Posterior vena cava (tissue), 2 donors: ENCODE measurements at regions not wholly inside any gene's neighbourhood (a gene's known extent, or its start where the extent isn't known, plus 50 kb on each side); places are given as distances from the start of the nearest gene placed in this dataset.

Source experiments
- DNase-seq: peaks from one replicate; pipeline ENCODE4 v3.0.0-alpha.2; 2020; ENCODE audit warnings: low spot score
- intact Hi-C, 2 donors: fragments of 100-400 bp; cut with DNase I; formaldehyde crosslinking; loops; one replicate each; pipeline versions ENCODE4 v1.14.1 to v1.14.2; 2022 to 2023
- donor health status: DM: yes; HTN: yes; CAD: no.
- donor health status: DM: yes; HTN: yes; CAD: no.

- intact Hi-C loops, result no loop called here
- no peak for DNase-seq
Observed at GRCh38 chr19:28881616-28882015, 331.3 kb downstream of the UQCRFS1 start.

DNA sequence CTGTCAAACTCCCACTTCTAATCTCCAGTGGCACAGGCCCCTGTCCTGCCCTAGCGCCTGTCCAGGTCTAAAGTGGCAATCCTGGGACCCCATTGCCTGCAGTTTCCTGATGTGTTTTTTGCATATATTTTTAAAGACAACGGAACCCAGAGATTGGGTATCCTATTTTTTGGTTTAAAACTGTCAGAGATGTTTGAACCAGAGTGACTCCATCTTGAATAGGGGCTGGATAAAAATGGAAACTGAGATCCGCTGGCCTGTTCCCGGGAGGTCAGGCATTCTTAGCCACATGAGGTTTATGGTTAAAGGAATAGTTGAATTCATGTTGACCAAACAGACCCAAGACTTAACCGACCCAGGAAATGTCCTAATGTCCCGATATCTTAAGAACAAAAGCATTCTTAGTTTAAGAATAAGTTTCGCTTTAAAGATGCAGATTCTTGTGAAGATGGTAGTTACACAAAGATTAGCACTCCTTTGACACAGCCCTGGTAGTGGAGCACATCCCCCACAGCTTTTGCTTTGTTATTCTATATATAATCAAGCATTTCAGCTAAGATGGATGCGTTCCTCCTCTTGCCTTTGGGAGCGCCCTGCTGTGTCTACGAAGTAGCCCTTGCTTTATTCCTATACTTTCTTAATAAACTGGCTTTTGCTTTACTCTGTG, 332.1 kb downstream of the UQCRFS1 start:
- intact Hi-C loops, result no loop called here
- DNase-seq, result no peak

- peak; percentile 88 for DNase-seq
- intact Hi-C loops, result no loop called here
Observed at GRCh38 chr19:28878862-28879566, 333.9 kb downstream of the UQCRFS1 start.

DNA sequence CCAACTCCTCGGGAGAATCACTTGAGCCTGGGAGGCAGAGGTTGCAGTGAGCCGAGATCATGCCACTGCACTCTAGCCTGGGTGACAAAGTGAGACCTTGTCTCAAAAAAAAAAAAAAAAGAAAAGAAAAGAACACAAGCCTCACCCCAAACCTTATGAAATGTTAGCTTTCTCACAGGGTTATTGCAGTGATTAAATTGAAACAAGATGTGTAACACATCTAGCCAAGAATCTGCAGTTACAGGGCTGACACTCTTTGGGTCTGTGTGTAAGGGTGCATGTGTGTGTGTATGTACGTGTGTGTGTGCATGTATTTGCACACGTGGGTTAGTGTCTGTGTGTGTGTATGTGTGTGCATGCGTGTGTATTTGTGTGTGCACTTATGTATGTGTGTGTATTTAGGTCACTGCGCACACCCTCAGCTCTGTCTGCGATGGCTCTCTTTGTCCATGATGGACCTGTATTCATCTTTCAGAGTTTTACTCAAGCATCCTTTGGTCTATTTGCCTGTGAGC, 336.3 kb downstream of the UQCRFS1 start:
- intact Hi-C loops, result no loop called here

GRCh38 chr19:28874742-28875141, 338.2 kb downstream of the UQCRFS1 start:
- no peak for DNase-seq

More for the DNA sequence above, 336.3 kb downstream of the UQCRFS1 start:
- DNase-seq, result no peak

DNA sequence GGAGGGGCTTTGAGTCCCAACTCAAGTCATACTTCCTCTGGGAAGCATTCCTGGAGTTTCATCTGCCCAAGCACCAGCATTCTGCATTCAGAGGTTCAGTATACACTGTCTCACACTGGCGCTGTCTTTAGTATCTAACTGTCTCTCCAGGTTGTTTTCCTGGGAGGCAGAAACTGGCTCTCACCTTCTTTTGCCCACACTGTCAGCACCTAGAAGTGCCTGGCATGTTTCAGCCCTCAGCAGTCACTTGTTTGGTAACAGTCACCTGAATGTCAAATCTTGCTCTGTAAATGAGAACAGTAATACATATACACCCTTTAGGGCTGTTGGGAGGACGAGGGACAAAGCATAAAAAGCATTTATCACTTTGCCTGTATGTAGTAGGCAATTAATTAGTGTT, 339.6 kb downstream of the UQCRFS1 start:
- intact Hi-C loops, result no loop called here
- DNase-seq, result no peak

More at GRCh38 chr19:28874742-28875141, 338.2 kb downstream of the UQCRFS1 start:
- intact Hi-C loops, result no loop called here

DNA sequence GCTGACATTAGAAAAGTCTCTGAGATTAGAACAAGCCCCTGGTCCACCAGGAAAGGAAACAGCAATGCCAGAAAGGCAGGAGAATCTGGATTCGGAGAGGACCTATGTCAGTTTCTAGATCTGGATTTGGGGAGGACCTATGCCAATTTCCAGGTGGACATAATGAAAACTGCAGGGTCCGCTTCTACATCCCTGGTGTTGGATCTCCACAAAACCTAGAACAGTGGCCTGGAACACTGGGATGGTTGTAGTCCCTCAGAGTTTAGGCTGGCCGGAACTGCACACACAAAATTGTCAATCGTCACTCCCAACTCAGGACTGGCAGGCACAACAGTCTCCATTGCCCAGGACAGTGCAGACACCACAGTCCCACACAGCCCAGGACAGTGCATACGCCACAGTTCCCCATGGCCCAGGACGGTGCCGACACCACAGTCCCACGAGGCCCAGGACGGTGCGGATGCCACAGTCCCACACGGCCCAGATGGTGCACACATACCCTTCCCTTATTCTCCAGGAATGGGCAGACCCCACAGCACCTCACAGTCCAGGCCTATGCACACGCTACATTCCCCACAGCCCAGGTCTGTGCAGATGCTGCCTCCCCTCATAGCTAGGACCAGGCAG, 341.7 kb downstream of the UQCRFS1 start:
- intact Hi-C loops, result no loop called here
- DNase-seq, result no peak

DNA sequence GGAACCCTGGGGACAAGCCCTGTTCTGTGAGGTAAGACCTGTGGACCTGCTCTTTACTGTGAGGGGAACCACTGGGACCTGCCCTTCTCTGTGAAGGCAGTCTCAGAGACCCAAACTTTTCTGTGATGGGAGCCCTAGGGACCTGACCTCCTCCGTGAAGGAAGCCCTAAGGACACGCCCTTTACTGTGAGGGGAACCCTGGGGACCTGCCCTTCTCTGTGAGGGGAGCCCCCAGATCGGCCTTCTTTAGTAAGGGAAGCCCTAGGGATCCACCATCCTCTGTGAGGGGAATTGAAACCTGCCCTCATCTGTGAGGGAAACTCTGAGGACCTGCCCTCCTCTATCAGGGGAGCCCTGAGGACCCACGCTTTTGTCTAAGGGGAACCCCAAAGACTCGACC, 343.5 kb downstream of the UQCRFS1 start:
- DNase-seq, result no peak
- intact Hi-C loops, result loop anchor here in 1 of 2 donors (2.0 kb wide), 1 partner anchor 75 kb away; no protein-coding TSS in a partner anchor

- intact Hi-C loops, result loop anchor here in 1 of 2 donors (2.0 kb wide), 1 partner anchor 76 kb away; no protein-coding TSS in a partner anchor
- no peak for DNase-seq
Observed at GRCh38 chr19:28868836-28869235, 344.1 kb downstream of the UQCRFS1 start.

DNA sequence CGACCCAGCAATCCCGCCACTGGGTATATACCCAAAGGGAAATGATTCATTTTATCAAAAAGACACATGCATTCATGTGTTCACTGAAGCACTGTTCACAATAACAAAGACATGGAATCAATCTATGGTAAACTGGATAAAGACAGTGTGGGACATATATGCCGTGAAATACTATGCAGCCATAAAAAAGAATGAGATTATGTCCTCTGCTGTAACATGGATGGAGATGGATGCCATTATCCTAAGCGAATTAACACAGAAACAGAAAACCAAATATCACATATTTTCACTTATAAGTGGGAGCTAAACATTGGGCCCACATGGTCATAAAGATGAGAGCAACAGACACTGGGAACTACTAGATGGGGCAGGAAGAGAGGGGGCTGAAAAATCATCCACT, 345.0 kb downstream of the UQCRFS1 start:
- no peak for DNase-seq
- intact Hi-C loops, result loop anchor here in 1 of 2 donors (2.0 kb wide), 1 partner anchor 77 kb away; no protein-coding TSS in a partner anchor

DNA sequence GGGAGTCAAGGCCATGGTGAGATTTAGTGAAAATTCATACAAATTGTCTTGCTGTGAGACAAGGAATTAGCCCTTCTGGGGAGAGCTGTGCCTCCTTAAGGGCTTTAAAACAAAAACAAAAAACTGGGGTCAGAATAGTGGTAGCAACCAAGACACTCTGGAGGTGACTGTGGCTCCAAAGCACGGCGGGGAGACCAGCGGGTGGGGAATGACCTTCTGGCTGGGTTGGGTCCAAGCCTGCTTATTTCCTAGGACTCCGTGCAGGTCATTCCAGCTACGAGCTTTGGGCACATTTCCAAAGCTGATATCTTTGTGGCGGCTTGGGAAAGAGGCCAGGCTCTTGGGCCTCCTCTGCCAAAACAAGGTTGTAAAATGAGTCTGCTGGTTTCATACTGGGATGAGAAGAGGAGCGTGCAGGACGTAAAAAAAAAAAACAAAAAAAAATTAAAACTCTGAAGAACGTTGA, 348.3 kb downstream of the UQCRFS1 start:
- intact Hi-C loops, result no loop called here
- DNase-seq, result no peak

DNA sequence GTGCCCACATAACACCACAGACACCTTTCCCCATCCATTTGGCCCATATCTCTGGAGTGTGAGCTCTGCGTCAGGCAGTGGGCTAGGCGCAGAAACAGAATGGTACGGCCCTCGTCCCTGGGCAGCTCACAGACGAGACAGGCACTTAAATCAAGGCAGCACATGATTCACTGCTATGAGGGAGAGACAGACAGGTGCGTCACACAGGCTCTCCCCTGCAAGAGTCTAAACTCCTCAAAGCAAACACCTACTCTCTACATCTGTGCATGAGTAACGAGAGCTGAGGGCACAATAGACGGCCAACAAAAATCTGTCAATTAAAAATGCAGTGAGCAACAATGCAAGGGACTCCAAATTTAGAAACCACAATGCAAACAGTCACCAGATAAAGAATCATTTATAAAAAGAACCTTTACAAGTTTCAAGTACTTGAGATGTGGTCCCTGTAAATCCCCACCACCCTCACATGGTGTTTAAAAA, 348.9 kb downstream of the UQCRFS1 start:
- intact Hi-C loops, result no loop called here

GRCh38 chr19:28862238-28862637, 350.7 kb downstream of the UQCRFS1 start:
- DNase-seq, result no peak
- intact Hi-C loops, result no loop called here

More for the DNA sequence above, 348.9 kb downstream of the UQCRFS1 start:
- DNase-seq, result no peak

DNA sequence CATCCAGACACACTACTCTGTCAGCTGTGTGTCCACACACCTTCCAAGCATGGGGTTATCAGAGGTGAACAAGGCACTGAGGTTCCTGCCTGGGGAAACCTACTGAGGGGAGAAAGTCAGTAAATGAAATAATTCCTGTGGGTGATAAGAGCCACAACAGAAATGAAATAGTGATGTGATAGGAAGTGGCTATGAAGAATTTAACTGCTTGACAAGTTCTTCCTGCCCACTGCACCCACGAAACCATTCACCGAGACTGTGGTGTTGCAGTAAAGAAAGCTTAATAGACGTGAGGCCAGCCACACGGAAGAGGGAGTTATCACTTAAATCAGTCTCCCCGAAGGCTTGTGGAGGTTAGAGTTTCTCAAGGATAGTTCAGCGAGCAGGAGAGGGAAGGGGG, 353.1 kb downstream of the UQCRFS1 start:
- intact Hi-C loops, result no loop called here
- no peak for DNase-seq

DNA sequence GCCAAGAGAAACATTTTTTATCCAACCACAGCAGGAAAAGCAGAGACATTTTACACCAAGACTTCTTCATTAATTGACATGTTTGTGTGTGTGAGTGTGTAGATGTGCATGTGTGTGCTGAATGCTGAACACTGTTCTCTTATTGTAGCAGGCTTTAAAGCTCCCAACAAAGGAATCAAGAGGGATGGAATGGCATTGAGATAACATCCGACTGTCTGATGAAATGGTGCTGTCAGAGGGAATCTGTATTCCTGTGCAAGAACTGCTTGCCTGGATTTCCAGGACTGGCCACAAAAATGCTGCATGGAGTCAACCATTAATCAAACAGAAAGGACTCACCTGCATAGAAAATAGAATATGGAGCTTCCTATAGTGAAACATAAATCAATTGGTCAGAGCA, 354.0 kb downstream of the UQCRFS1 start:
- intact Hi-C loops, result no loop called here
- DNase-seq, result no peak

GRCh38 chr19:28857967-28858366, 355.0 kb downstream of the UQCRFS1 start:
- DNase-seq, result no peak
- intact Hi-C loops, result no loop called here

- DNase-seq, result no peak
- intact Hi-C loops, result no loop called here
Observed at GRCh38 chr19:28855216-28855615, 357.7 kb downstream of the UQCRFS1 start.

DNA sequence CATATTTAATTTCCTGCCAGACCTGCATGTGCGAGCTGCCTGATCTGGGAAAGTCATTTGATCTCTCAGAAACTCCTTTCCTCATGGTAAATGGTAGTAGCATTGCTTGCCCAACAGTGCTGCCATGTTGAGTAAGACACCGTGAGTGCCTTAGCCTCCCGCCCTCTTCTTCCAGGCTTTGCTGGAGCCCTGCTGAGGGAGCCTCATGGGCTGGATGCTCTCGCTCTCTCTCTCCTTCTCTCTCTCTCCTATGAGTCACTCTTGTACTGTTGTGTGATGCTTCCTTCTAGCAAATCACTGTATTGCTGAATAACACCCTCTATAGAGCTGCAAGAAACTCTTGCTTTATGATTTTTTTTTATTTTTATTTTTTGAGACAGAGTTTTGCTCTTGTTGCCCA, 365.5 kb downstream of the UQCRFS1 start:
- intact Hi-C loops, result no loop called here
- DNase-seq, result no peak

GRCh38 chr19:28846094-28846812, 366.7 kb downstream of the UQCRFS1 start:
- DNase-seq, result no peak
- intact Hi-C loops, result no loop called here
